ENCODE measurements at regions not wholly inside any gene's neighbourhood (a gene's known extent, or its start where the extent isn't known, plus 50 kb on each side); places are given as distances from the start of the nearest gene placed in this dataset.
"Not testable (repeated sequence)": the region's sequence is repeated elsewhere in the genome, so short reads cannot be mapped to it uniquely, and the experiment has no call there.

DNA sequence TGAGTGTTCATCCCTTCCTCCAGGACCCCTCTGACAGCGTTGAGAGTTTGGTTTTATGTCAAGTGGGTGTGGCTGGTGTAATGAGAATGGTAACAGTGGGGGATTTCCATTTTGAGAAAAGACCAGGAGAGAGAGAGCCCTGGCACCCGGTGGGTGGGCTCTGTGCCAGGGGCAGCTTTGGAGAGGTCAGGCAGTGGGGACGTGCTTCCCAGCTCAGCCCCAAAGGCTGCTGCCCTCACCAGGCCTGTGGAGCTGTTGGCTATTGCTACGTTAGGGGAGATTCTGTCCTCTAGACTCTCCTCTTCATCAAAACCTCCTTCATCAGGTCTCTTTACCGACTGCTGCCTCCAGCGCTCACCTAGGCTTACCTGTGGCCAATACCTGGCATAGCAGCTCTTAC is 176.3 kb downstream of the PTPRU start:
- H3K4me3 ChIP-seq (ENCODE audit: low read depth, low read length) = no peak overlapping the region
- DNase-seq (ENCODE audit: low read depth) = no peak
- TF ChIP-seq CTCF (IDR thresholded peaks at IDR 0.05; ENCODE audit: low read depth, low read length, missing control alignments) = no peak

- no peak overlapping the region for H3K4me3 ChIP-seq (ENCODE audit: low read depth, low read length)
- no peak for DNase-seq (ENCODE audit: low read depth)
- TF ChIP-seq CTCF (IDR thresholded peaks at IDR 0.05; ENCODE audit: low read depth, low read length, missing control alignments) = no peak
These were observed 174.2 kb downstream of the PTPRU start for GRCh38 chr1:29410476-29410875.

DNA sequence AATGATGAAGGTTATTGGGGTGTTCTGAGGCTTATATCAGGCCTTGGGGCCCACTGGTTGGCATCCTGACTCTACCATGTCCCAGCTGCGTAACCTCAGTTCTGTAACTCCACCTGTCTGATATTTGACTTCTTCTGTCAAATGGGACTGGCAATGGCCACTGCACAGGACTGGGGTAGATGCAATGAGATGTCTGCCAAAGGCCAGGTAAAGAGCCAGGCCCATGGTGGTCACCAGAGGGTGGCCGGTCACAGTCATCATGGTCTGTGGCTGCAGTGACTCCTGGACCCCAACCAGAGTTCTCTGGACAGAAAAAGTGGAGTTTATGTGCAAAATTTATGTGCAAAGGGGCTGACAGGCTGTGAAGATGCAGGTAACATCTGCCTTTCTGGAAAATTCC is 173.3 kb downstream of the PTPRU start:
- no peak overlapping the region for H3K4me3 ChIP-seq (ENCODE audit: low read depth, low read length)
- no peak for DNase-seq (ENCODE audit: low read depth)
- TF ChIP-seq CTCF (IDR thresholded peaks at IDR 0.05; ENCODE audit: low read depth, low read length, missing control alignments) = no peak

DNA sequence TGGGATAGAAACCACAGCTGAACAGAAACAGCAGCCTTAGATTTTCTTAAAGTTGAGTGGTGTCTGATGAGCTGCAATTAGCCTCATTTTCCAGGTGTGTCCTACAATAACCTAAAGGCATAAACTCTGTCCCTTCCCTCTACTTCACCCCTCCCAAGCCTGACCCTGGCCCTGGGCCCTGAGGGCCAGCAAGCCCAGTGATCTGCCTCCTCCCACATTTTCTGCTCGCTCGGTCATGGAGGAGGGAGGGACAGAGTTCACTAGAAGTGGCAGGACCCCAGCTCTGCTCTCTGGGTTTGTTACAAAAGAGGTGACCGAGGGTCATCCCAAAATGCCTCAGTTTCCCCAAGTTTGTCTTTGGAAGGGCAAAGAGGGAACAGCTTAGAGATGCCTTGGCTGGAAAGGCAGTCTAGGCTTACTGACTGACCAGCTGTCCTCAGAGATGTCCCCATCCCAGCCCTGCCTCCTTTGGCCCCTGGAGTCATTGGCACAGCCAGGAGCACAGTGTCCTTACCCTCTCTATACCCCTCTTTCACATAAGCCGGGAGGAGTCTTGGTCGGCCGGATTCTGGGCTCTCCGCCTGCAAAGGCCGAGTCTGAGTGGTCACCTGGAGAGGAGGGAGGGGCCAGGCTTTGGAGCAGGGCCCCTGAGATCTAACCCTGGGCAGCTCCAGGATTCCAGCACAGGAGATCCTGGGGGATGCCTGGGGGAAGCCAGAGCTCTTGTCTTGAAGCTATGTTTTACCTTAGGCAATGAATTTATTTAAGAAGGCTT is 172.7 kb downstream of the PTPRU start:
- H3K4me3 ChIP-seq (ENCODE audit: low read depth, low read length) = no peak overlapping the region
- no peak for DNase-seq (ENCODE audit: low read depth)
- TF ChIP-seq CTCF (IDR thresholded peaks at IDR 0.05; ENCODE audit: low read depth, low read length, missing control alignments) = no peak

GRCh38 chr1:29406814-29407213 is 170.5 kb downstream of the PTPRU start:
- no peak for TF ChIP-seq CTCF (IDR thresholded peaks at IDR 0.05; ENCODE audit: low read depth, low read length, missing control alignments)
- DNase-seq (ENCODE audit: low read depth) = no peak
- no peak overlapping the region for H3K4me3 ChIP-seq (ENCODE audit: low read depth, low read length)

DNA sequence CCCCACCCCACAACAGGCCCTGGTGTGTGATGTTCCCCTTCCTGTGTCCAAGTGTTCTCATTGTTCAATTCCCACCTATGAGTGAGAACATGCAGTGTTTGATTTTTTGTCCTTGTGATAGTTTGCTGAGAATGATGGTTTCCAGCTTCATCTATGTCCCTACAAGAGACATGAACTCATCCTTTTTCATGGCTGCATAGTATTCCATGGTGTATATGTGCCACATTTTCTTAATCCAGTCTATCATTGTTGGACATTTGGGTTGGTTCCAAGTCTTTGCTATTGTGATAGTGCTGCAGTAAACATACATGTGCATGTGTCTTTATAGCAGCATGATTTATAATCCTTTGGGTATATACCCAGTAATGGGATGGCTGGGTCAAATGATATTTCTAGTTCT is 163.9 kb downstream of the PTPRU start:
- not testable (repeated sequence) for H3K4me3 ChIP-seq (ENCODE audit: low read depth, low read length); DNase-seq (ENCODE audit: low read depth)

DNA sequence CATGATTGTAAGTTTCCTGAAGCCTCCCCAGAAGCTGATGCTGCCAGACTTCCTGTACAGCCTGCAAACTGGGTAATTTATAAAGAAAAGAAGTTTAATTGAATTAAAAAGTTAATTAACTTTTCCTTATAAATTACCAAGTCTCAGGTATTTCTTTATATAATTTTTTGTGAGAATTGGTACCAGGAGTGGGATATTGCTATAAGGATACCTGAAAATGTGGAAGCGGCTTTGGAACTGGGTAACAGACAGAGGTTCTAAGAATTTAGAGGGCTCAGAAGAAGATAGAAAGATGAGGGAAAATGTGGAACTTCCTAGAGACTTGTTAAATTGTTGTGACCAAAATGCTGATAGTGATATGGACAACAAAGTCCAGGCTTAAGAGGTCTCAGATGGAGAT is 163.1 kb downstream of the PTPRU start:
- H3K4me3 ChIP-seq (ENCODE audit: low read depth, low read length) = no peak overlapping the region
- no peak for DNase-seq (ENCODE audit: low read depth)
- TF ChIP-seq CTCF (IDR thresholded peaks at IDR 0.05; ENCODE audit: low read depth, low read length, missing control alignments) = no peak
